OCI-LY3 (cell line): ENCODE measurements at regions not wholly inside any gene's neighbourhood (a gene's known extent, or its start where the extent isn't known, plus 50 kb on each side); places are given as distances from the start of the nearest gene placed in this dataset.

Source experiments
- H2AFZ ChIP-seq: fragments of 200-600, 300-600 bp; shearing (Covaris generic); 2 replicates; pipeline ENCODE4 v1.6.0; 2014; ENCODE audit warnings: antibody characterized with exemption, low read depth, low read length
- H3K27ac ChIP-seq: fragments of 200-600, 300-600 bp; sonication (generic); 2 replicates; pipeline ENCODE4 v1.5.1; 2014; ENCODE audit warnings: mild to moderate bottlenecking, low read length, moderate library complexity, mixed read lengths
- H3K27me3 ChIP-seq: fragments of 200-600, 300-600 bp; sonication (generic); 2 replicates; pipeline ENCODE4 v1.6.1; 2014; ENCODE audit warnings: low read depth, low read length, mixed read lengths
- H3K36me3 ChIP-seq: fragments of 200-600, 300-600 bp; sonication (generic); replicated peaks from 2 replicates; pipeline ENCODE3; 2014; ENCODE audit warnings: low read depth, low read length, mixed read lengths
- H3K4me1 ChIP-seq: fragments of 300-600, 200-600 bp; sonication (generic); 2 replicates; pipeline ENCODE4 v1.6.1; 2014; ENCODE audit warnings: low read length, mixed read lengths
- H3K4me2 ChIP-seq: fragments of 200-600, 300-600 bp; sonication (generic); 2 replicates; pipeline ENCODE4 v1.6.1; 2014; ENCODE audit warnings: low read length, mixed read lengths
- H3K4me3 ChIP-seq: fragments of 300-600, 200-600 bp; sonication (generic); 2 replicates; pipeline ENCODE4 v1.5.1; 2014; ENCODE audit warnings: antibody characterized with exemption, mild to moderate bottlenecking, low read length, moderate library complexity
- H3K79me2 ChIP-seq: fragments of 300-600, 200-600 bp; shearing (Covaris generic); 2 replicates; pipeline ENCODE4 v1.6.1; 2014; ENCODE audit warnings: mild to moderate bottlenecking, low read length, mixed read lengths
- H3K9ac ChIP-seq: fragments of 300-600, 200-600 bp; shearing (Covaris generic); 2 replicates; pipeline ENCODE4 v1.6.0; 2014; ENCODE audit warnings: mild to moderate bottlenecking, low read length, moderate library complexity
- H3K9me3 ChIP-seq: fragments of 200-600, 300-600 bp; shearing (Covaris generic); 2 replicates; pipeline ENCODE4 v1.6.1; 2014; ENCODE audit warnings: low read length, mixed read lengths; ENCODE audit not compliant: insufficient read depth
- H4K20me1 ChIP-seq: fragments of 200-600, 300-600 bp; sonication (generic); 2 replicates; pipeline ENCODE4 v1.6.1; 2016; ENCODE audit warnings: low read length, mixed read lengths; ENCODE audit not compliant: insufficient read depth
- CTCF ChIP-seq: fragments of 200-600, 300-600 bp; sonication (generic); IDR thresholded peaks from 2 replicates; pipeline ENCODE4 v1.5.1; 2014; ENCODE audit warnings: antibody characterized with exemption, low read length, low read depth
- EZH2phosphoT487 ChIP-seq: fragments of 200-600 bp; shearing (Covaris generic); IDR thresholded peaks from 2 replicates; pipeline ENCODE4 v1.6.1; 2018; ENCODE audit warnings: antibody characterized with exemption, mixed run types, low read depth

- Histone ChIP-seq H3K79me2 (no peaks in the 10 kb centered on the region), H3K9ac (no peak overlapping the region), H3K27ac (no peak overlapping the region), H3K9me3 (no peaks in the 10 kb centered on the region), H3K4me3 (no peak overlapping the region), H3K4me1 (no peaks in the 10 kb centered on the region), H2AFZ (no peak overlapping the region), H3K36me3 (no peaks in the 10 kb centered on the region), H3K27me3 (peaks cover 7% of the 10 kb centered on the region; the same call in 1 of the 2 replicates), H3K4me2 (no peak overlapping the region), H4K20me1 (no peaks in the 10 kb centered on the region)
- no peak for TF ChIP-seq CTCF
- TF ChIP-seq EZH2phosphoT487: no peak
These were observed 103.7 kb downstream of the IRS2 start for GRCh38 chr13:109682534-109683244.

- Histone ChIP-seq H3K4me1 (no peaks in the 10 kb centered on the region), H2AFZ (no peak overlapping the region), H3K27me3 (peaks cover 7% of the 10 kb centered on the region; the same call in 1 of the 2 replicates), H3K9me3 (no peaks in the 10 kb centered on the region), H3K4me2 (no peak overlapping the region), H3K79me2 (no peaks in the 10 kb centered on the region), H3K9ac (no peak overlapping the region), H3K36me3 (no peaks in the 10 kb centered on the region), H3K27ac (no peak overlapping the region), H4K20me1 (no peaks in the 10 kb centered on the region), H3K4me3 (no peak overlapping the region)
- TF ChIP-seq EZH2phosphoT487: no peak
- TF ChIP-seq CTCF: no peak
These were observed 105.5 kb downstream of the IRS2 start for GRCh38 chr13:109680930-109681329.

GRCh38 chr13:109680288-109680687 is 106.1 kb downstream of the IRS2 start:
- no peak overlapping the region for H2AFZ ChIP-seq
- no peaks in the 10 kb centered on the region for H3K4me1 ChIP-seq
- no peaks in the 10 kb centered on the region for H3K9me3 ChIP-seq
- H4K20me1 ChIP-seq: no peaks in the 10 kb centered on the region
- no peak overlapping the region for H3K27ac ChIP-seq
- no peak overlapping the region for H3K4me2 ChIP-seq
- H3K4me3 ChIP-seq: no peak overlapping the region
- no peaks in the 10 kb centered on the region for H3K79me2 ChIP-seq
- no peak overlapping the region for H3K9ac ChIP-seq
- peaks cover 7% of the 10 kb centered on the region; the same call in 1 of the 2 replicates for H3K27me3 ChIP-seq
- TF ChIP-seq CTCF: no peak
- no peak for TF ChIP-seq EZH2phosphoT487
- no peaks in the 10 kb centered on the region for H3K36me3 ChIP-seq

- no peaks in the 10 kb centered on the region for H3K79me2 ChIP-seq
These were observed 107.9 kb downstream of the IRS2 start for GRCh38 chr13:109678459-109678858.

More at GRCh38 chr13:109678459-109678858, 107.9 kb downstream of the IRS2 start:
- peaks cover 7% of the 10 kb centered on the region; the same call in 1 of the 2 replicates for H3K27me3 ChIP-seq
- H3K4me1 ChIP-seq: no peaks in the 10 kb centered on the region
- H3K9ac ChIP-seq: no peak overlapping the region
- H2AFZ ChIP-seq: no peak overlapping the region
- H3K4me3 ChIP-seq: no peak overlapping the region
- H3K36me3 ChIP-seq: no peaks in the 10 kb centered on the region
- no peak for TF ChIP-seq CTCF
- no peak for TF ChIP-seq EZH2phosphoT487
- no peaks in the 10 kb centered on the region for H3K9me3 ChIP-seq
- H3K27ac ChIP-seq: no peak overlapping the region
- H3K4me2 ChIP-seq: no peak overlapping the region
- H4K20me1 ChIP-seq: no peaks in the 10 kb centered on the region
